Skeletal muscle satellite cell (primary cell): ENCODE measurements at regions not wholly inside any gene's neighbourhood (a gene's known extent, or its start where the extent isn't known, plus 50 kb on each side); places are given as distances from the start of the nearest gene placed in this dataset.

Source experiments
- H3K27me3 ChIP-seq: 2 replicates; pipeline ENCODE4 v1.7.0; 2013; ENCODE audit warnings: low read length; ENCODE audit not compliant: control insufficient read depth, insufficient read depth
- H3K36me3 ChIP-seq: 2 replicates; pipeline ENCODE4 v1.7.0; 2013; ENCODE audit warnings: mild to moderate bottlenecking, control low read depth, low read length; ENCODE audit not compliant: insufficient read depth
- H3K4me1 ChIP-seq: 2 replicates; pipeline ENCODE4 v1.7.0; 2013; ENCODE audit warnings: low read length; ENCODE audit not compliant: control insufficient read depth, insufficient read depth
- H3K4me2 ChIP-seq: 2 replicates; pipeline ENCODE4 v1.7.0; 2013; ENCODE audit warnings: mild to moderate bottlenecking, low read length
- H3K4me3 ChIP-seq: 2 replicates; pipeline ENCODE4 v1.7.0; 2013; ENCODE audit warnings: low read length
- H3K9ac ChIP-seq: 2 replicates; pipeline ENCODE4 v1.7.0; 2013; ENCODE audit warnings: mild to moderate bottlenecking, low read depth, low read length, moderate library complexity
- H3K9me3 ChIP-seq: replicated peaks from 2 replicates; pipeline ENCODE4 v1.7.0; 2013; ENCODE audit warnings: mild to moderate bottlenecking, control low read depth, low read length

DNA sequence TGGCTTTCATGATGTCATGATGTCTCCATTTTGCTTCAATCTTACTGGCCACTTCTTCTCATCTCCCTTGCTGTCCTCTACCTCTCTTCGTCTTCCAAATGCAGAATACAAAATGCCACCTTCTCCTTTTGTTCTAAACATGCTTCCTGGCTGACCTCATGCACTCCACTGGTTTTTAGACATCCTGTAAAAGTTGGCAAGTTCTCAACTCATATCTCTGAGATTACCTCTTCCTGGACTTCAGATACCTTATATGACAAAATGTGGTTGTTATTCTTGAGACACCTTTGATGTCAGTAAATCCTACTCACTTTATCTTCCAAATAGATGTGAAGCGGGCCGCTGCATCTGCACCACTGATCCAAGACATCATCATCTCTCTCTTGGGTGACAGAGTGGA lies 212.7 kb upstream of the FOXA2 start:
- H3K4me2 ChIP-seq, result no peak overlapping the region
- H3K4me1 ChIP-seq, result peaks cover 25% of the 10 kb centered on the region
- no peaks in the 10 kb centered on the region for H3K36me3 ChIP-seq
- no peaks in the 10 kb centered on the region for H3K9me3 ChIP-seq
- H3K4me3 ChIP-seq, result no peak overlapping the region
- H3K9ac ChIP-seq, result no peak overlapping the region
- H3K27me3 ChIP-seq, result no peaks in the 10 kb centered on the region

DNA sequence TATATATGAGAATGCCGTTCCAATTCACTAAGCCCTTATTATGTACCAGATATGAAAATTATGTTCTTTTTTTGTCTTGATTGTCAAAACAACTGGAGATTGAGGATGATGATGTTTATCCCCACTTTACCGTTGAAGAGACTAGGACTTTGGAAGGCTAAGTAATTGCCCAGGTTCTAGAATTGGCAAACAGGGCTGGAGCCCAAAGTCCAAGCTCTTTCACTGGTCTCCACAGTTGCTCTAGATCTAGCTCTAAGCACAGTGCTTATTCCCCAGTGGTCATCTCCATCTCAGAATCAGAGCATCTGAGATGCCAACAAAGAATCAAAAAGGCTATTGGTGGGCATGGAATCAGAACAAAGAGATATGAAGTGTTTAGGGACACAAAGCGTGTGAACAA lies 215.3 kb upstream of the FOXA2 start:
- no peak overlapping the region for H3K4me3 ChIP-seq
- H3K36me3 ChIP-seq, result no peaks in the 10 kb centered on the region
- no peak overlapping the region for H3K9ac ChIP-seq
- H3K4me2 ChIP-seq, result no peak overlapping the region
- peaks cover 5% of the 10 kb centered on the region for H3K27me3 ChIP-seq
- H3K4me1 ChIP-seq, result peaks cover 17% of the 10 kb centered on the region
- no peaks in the 10 kb centered on the region for H3K9me3 ChIP-seq

DNA sequence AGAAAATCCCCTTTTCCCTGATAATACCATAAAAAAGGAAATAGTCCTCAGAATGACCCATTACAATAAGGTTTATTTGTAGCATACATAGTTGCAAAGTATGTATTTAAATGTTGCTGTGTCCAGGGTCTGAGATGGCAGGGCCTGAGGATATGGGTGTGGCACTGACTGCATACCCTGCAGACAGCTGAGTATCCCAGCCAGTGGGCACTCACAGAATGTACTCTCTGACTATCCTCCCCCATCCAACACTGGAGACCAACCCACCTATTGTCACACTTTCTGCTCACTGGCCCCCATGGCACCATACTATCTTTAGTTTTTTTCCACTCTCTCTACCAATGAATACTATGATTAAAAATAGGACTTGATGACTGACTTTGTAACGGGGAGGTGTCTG lies 215.8 kb upstream of the FOXA2 start:
- Histone ChIP-seq H3K4me1 (peaks cover 14% of the 10 kb centered on the region), H3K9ac (no peak overlapping the region), H3K4me3 (no peak overlapping the region), H3K36me3 (no peaks in the 10 kb centered on the region), H3K9me3 (no peaks in the 10 kb centered on the region), H3K4me2 (no peak overlapping the region), H3K27me3 (peaks cover 5% of the 10 kb centered on the region)

DNA sequence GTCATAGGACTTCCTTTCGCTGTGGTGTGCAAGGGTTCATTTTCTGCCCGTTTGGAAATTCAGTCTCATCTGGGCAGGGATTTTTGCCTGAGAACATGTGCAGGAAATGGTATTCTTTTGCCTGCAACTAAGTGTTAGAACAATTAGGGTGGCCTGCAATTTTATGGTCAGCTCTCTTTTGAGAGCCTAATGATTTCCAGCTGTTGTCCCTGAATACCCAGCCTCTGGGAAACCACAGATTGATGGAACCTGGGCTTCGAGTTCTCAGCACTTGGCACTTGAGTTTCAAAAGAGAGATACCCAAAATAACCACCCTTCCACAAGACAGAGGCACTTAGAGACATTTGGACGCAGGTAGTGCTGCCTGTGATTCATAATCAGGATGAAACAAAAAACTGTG lies 217.2 kb upstream of the FOXA2 start:
- Histone ChIP-seq H3K9me3 (no peaks in the 10 kb centered on the region), H3K4me1 (peaks cover 3% of the 10 kb centered on the region), H3K36me3 (no peaks in the 10 kb centered on the region), H3K9ac (no peak overlapping the region), H3K4me3 (no peak overlapping the region), H3K4me2 (no peak overlapping the region), H3K27me3 (peaks cover 5% of the 10 kb centered on the region)

DNA sequence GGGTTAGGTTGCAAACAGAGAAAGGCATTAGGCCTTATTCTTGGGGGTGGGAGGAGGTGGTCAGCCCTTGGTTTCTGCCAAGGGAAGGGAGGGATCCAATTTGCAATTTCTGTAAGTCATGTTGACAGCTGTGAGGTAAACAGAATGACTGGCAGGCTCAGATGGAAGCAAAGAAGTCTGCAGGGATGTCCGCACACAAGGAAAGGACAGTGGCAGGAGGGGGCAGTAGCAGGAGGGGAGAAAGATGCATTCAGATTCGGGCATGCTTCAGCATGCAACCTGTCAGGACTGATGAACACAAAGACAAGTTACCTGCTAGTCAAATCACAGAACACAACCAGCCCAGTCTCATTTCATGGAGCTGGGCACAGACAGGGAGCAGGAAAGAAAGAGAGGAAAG lies 217.9 kb upstream of the FOXA2 start:
- no peaks in the 10 kb centered on the region for H3K36me3 ChIP-seq

DNA sequence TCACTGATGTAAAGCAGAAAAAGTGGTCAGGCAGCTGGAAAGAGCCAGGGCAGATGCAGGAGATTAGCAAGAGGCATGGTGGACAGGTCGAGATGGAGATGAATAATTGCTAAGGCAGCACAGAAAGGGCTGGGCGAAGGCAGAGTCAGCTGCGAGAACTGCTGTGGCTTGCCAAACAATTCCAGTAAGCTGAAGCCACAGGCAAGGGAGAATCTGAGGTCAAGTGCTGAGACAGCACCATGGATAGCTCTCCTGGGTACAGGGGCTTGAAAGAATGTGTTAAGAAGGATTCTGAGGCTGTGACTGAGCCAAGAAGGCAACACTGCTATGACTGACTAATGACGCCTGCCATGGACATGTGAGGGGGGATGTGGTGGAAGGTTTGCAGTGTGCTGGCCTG lies 220.8 kb upstream of the FOXA2 start:
- Histone ChIP-seq H3K27me3 (peaks cover 5% of the 10 kb centered on the region), H3K9me3 (no peaks in the 10 kb centered on the region), H3K4me1 (no peaks in the 10 kb centered on the region), H3K4me3 (no peak overlapping the region), H3K9ac (no peak overlapping the region), H3K4me2 (no peak overlapping the region), H3K36me3 (no peaks in the 10 kb centered on the region)

More for the DNA sequence above, 217.9 kb upstream of the FOXA2 start:
- H3K4me3 ChIP-seq, result no peak overlapping the region
- no peaks in the 10 kb centered on the region for H3K9me3 ChIP-seq
- H3K4me1 ChIP-seq, result no peaks in the 10 kb centered on the region
- H3K4me2 ChIP-seq, result no peak overlapping the region
- no peak overlapping the region for H3K9ac ChIP-seq
- peaks cover 5% of the 10 kb centered on the region for H3K27me3 ChIP-seq

DNA sequence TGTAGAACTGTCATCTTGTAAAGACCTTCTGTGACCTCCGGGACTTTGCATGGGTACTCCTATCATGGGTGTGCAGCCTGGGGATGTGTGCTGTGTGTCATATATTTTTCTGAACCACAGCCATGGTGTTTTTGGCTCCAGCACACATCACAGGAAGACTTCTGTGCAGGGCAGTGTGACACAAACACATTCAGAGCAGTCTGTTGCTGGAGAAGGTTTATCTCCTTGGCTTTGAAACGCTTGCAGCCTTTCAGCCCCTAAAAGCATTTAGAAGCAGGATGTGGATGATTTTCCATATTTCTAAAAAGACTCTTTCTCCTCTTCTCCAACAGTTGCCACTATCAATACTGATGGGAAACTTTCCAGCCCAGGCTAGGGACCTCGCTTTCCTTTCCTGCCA lies 221.6 kb upstream of the FOXA2 start:
- H3K4me1 ChIP-seq, result no peaks in the 10 kb centered on the region
- no peak overlapping the region for H3K4me2 ChIP-seq
- peaks cover 5% of the 10 kb centered on the region for H3K27me3 ChIP-seq
- no peaks in the 10 kb centered on the region for H3K36me3 ChIP-seq
- H3K4me3 ChIP-seq, result no peak overlapping the region
- no peaks in the 10 kb centered on the region for H3K9me3 ChIP-seq
- H3K9ac ChIP-seq, result no peak overlapping the region

DNA sequence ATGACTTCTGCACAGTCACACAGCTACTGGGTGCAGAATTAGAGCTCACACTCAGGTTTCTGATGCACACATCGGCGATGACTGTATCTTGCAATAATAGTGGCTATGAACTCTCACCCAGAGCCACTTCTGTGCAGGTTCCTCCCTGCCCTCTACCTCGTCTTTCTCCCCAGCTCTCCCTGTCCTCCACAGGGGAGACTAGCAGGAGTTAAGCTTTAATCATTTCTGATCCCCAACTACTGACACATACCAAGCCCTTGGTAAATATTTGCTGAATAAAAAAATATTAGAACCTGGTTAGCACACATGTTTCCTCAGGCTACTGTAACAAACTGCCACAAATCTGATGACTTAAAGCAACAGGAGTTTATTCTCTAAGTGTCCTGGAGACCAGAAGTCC lies 222.7 kb upstream of the FOXA2 start:
- H3K9me3 ChIP-seq, result no peaks in the 10 kb centered on the region
- H3K27me3 ChIP-seq, result peaks cover 5% of the 10 kb centered on the region
- no peaks in the 10 kb centered on the region for H3K4me1 ChIP-seq

DNA sequence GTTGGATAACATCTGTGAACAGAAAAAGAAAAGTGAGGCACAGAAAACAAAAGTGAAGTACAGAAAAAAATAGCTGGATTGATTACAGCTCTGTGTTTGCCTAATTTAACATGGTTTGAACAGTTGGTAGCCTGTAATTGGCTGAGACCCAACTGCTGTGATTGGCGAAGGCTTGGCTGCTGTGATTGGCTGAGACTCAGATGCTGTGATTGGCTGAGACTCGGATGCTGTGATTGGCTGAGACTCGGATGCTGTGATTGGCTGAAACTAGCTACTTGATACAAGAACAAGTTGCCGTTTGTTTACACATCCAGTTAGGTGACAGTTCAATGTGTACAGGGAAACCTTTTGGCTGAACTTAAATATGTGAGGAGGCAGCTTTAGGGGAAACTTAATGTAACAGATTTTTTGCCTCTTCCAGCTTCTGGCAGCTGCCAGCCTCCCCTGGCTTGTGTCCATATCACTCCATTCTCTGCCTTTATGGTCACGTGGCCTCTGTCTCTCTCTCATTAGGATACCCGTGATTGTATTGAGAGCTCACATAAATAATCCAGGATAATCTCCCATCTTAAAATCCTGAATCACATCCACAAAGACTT lies 223.4 kb upstream of the FOXA2 start:
- no peak overlapping the region for H3K9ac ChIP-seq
- no peaks in the 10 kb centered on the region for H3K9me3 ChIP-seq
- H3K36me3 ChIP-seq, result no peaks in the 10 kb centered on the region
- H3K27me3 ChIP-seq, result peaks cover under 1% of the 10 kb centered on the region
- H3K4me1 ChIP-seq, result no peaks in the 10 kb centered on the region
- no peak overlapping the region for H3K4me3 ChIP-seq
- H3K4me2 ChIP-seq, result no peak overlapping the region

More for the DNA sequence above, 222.7 kb upstream of the FOXA2 start:
- Histone ChIP-seq H3K9ac (no peak overlapping the region), H3K4me2 (no peak overlapping the region), H3K36me3 (no peaks in the 10 kb centered on the region), H3K4me3 (no peak overlapping the region)

DNA sequence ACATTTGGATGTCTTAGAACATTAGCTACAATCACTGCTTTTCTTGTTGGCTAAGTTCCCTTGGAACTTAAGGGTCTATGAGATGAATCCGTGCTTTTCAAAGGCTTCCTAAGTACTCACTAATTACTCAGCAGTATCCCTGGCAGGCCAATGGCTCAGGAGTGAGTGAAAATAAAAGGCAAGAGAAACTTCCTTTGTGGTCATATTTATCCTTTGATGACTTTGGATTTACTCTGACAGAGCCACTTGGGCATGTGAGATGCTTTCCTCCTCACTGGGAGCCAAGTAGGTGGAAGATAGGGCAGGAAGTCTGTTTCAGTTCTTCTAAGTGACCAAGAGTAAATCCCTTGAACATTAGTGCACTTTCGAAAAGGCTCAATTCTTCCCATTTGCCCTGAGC lies 224.3 kb upstream of the FOXA2 start:
- Histone ChIP-seq H3K36me3 (no peaks in the 10 kb centered on the region), H3K4me2 (no peak overlapping the region), H3K9ac (no peak overlapping the region), H3K9me3 (no peaks in the 10 kb centered on the region), H3K4me3 (no peak overlapping the region), H3K27me3 (no peaks in the 10 kb centered on the region), H3K4me1 (no peaks in the 10 kb centered on the region)

DNA sequence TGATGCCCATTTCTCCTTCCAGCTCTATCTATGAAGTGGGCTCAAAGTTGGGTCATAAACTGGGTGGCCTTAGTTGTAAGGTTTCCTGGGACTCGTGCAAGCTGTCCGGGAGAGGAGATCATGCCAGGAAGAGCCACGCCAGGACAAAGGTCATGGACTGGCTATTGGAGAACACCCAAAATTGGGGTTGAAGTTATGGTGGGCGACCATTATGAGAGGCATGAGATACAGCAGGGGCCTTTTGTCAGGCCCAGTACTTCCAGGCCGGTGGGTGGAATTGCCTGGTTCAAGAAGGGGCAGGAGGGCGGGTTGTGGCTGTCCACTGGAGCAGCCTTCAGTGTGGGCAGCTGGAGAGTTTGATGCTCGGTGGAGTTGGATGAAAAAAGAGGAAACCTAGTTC lies 225.1 kb upstream of the SSTR4 start:
- H3K4me3 ChIP-seq, result no peak overlapping the region
- no peaks in the 10 kb centered on the region for H3K27me3 ChIP-seq
- no peak overlapping the region for H3K9ac ChIP-seq
- H3K4me2 ChIP-seq, result no peak overlapping the region
- H3K4me1 ChIP-seq, result no peaks in the 10 kb centered on the region
- no peaks in the 10 kb centered on the region for H3K9me3 ChIP-seq
- H3K36me3 ChIP-seq, result no peaks in the 10 kb centered on the region

DNA sequence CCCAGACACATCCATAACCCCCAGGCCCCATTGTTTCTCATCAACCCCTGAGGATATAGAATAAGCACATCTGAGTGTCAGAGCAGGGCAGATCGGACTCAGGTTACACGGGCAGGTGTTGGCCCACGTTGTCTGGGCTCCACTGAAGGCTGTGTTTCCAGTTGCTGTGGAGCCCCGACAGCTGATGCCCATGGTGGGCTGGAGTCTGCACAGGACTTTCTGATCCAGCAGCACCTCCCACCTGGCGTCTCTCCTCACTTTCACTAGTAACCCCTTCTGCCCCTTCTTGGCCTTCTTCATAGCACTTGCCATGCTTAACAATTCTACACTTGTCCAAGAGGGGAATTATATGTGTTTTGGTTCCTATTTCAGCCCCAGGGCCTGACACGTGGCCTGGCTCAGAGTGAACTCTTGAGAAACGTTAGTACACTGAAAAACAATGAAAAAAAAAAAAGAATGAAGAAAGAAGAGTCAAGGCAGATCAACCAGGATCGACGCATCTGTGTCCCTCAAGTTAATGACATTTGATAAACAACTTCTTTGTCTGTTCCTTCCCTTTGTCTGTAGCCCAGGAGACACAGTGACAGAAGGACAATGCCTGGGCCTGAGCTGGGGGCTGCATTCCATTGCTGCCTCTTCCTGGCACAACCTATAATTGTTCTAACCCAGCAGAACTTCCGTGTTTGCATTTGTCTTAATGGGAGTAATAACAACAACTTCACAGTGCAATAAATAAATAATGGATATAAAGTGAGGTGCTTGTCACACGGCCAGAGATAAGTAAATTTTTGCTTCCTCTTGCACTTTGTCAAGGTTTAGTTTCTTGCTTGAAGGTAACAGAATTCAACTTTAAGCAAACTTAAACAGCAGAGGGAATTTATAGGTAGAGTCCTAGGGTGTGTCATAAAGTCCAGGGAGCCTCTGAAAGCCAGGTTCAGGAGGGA lies 224.2 kb upstream of the SSTR4 start:
- Histone ChIP-seq H3K9me3 (no peaks in the 10 kb centered on the region), H3K4me3 (no peak overlapping the region), H3K36me3 (no peaks in the 10 kb centered on the region), H3K4me2 (no peak overlapping the region), H3K9ac (no peak overlapping the region), H3K4me1 (no peaks in the 10 kb centered on the region), H3K27me3 (no peaks in the 10 kb centered on the region)
